H9 (cell line): ENCODE measurements at regions not wholly inside any gene's neighbourhood (a gene's known extent, or its start where the extent isn't known, plus 50 kb on each side); places are given as distances from the start of the nearest gene placed in this dataset.

Experiments
- DNase-seq: peaks from one replicate; pipeline ENCODE4 v3.0.0-alpha.2; 2017
- H2AFZ ChIP-seq: one replicate; pipeline ENCODE4 v1.6.1; 2013; ENCODE audit warnings: mild to moderate bottlenecking, low read length, control low read depth, moderate library complexity
- H2AK5ac ChIP-seq: 2 replicates; pipeline ENCODE4 v1.6.1; 2013; ENCODE audit warnings: low read length, control low read depth, mixed read lengths; ENCODE audit not compliant: insufficient read length
- H2BK120ac ChIP-seq: one replicate; pipeline ENCODE4 v1.6.1; 2013; ENCODE audit warnings: low read depth, mild to moderate bottlenecking, low read length, control low read depth, inconsistent platforms; ENCODE audit not compliant: poor library complexity, severe bottlenecking
- H2BK12ac ChIP-seq: 2 replicates; pipeline ENCODE4 v1.6.1; 2013; ENCODE audit warnings: low read length, control low read depth, mixed read lengths, low read depth; ENCODE audit not compliant: insufficient read length
- H2BK15ac ChIP-seq: 2 replicates; pipeline ENCODE4 v1.6.1; 2013; ENCODE audit warnings: low read depth, low read length, control low read depth
- H2BK20ac ChIP-seq: one replicate; pipeline ENCODE4 v1.6.1; 2013; ENCODE audit warnings: low read depth, mild to moderate bottlenecking, low read length, control low read depth, inconsistent platforms; ENCODE audit not compliant: poor library complexity, severe bottlenecking
- H2BK5ac ChIP-seq: 2 replicates; pipeline ENCODE4 v1.6.1; 2013; ENCODE audit warnings: low read length, control low read depth, mixed read lengths; ENCODE audit not compliant: insufficient read length
- H3K14ac ChIP-seq: 2 replicates; pipeline ENCODE4 v1.6.1; 2013; ENCODE audit warnings: low read length, control low read depth; ENCODE audit not compliant: insufficient read depth
- H3K18ac ChIP-seq: 2 replicates; pipeline ENCODE4 v1.6.1; 2013; ENCODE audit warnings: low read depth, mild to moderate bottlenecking, mixed read lengths, low read length, control low read depth; ENCODE audit not compliant: insufficient read length
- H3K23ac ChIP-seq: 2 replicates; pipeline ENCODE4 v1.6.1; 2013; ENCODE audit warnings: low read length, control low read depth, mixed read lengths, low read depth; ENCODE audit not compliant: insufficient read length
- H3K23me2 ChIP-seq: 2 replicates; pipeline ENCODE4 v1.6.1; 2013; ENCODE audit warnings: low read depth, mild to moderate bottlenecking, mixed read lengths, low read length, control low read depth; ENCODE audit not compliant: insufficient read length, poor library complexity, severe bottlenecking
- H3K27ac ChIP-seq: 2 replicates; pipeline ENCODE4 v1.5.1; 2013; ENCODE audit warnings: low read length, control low read depth, mixed read lengths, low read depth; ENCODE audit not compliant: insufficient read length
- H3K27me3 ChIP-seq: 2 replicates; pipeline ENCODE4 v1.6.1; 2013; ENCODE audit warnings: low read length, control low read depth, inconsistent platforms; ENCODE audit not compliant: insufficient read depth
- H3K4ac ChIP-seq: 2 replicates; pipeline ENCODE4 v1.6.1; 2013; ENCODE audit warnings: low read depth, mild to moderate bottlenecking, control low read depth, inconsistent platforms, low read length, moderate library complexity
- H3K4me1 ChIP-seq: 2 replicates; pipeline ENCODE4 v1.6.1; 2013; ENCODE audit warnings: low read length, control low read depth, inconsistent platforms; ENCODE audit not compliant: insufficient read depth
- H3K4me2 ChIP-seq: 2 replicates; pipeline ENCODE4 v1.6.1; 2013; ENCODE audit warnings: low read length, control low read depth, mixed read lengths; ENCODE audit not compliant: insufficient read length, insufficient read depth
- H3K56ac ChIP-seq: 2 replicates; pipeline ENCODE4 v1.6.1; 2013; ENCODE audit warnings: low read depth, mild to moderate bottlenecking, mixed read lengths, low read length, control low read depth; ENCODE audit not compliant: insufficient read length
- H3K79me1 ChIP-seq: 2 replicates; pipeline ENCODE4 v1.6.1; 2013; ENCODE audit warnings: low read depth, mild to moderate bottlenecking, moderate library complexity, low read length, control low read depth, inconsistent platforms; ENCODE audit not compliant: insufficient read depth, poor library complexity, severe bottlenecking
- H3K79me2 ChIP-seq: 2 replicates; pipeline ENCODE4 v1.6.1; 2013; ENCODE audit warnings: low read length, control low read depth, inconsistent platforms; ENCODE audit not compliant: insufficient read depth
- H3K9ac ChIP-seq: 2 replicates; pipeline ENCODE4 v1.6.1; 2013; ENCODE audit warnings: low read length, control low read depth, mixed read lengths; ENCODE audit not compliant: insufficient read length; ENCODE audit errors: extremely low read depth
- H3K9me3 ChIP-seq: one replicate; pipeline ENCODE4 v1.6.1; 2013; ENCODE audit warnings: low read depth, low read length, inconsistent platforms; ENCODE audit not compliant: control insufficient read depth
- H3T11ph ChIP-seq: one replicate; pipeline ENCODE4 v1.6.1; 2013; ENCODE audit warnings: mild to moderate bottlenecking, low read length, control low read depth, inconsistent platforms
- H4K20me1 ChIP-seq: one replicate; pipeline ENCODE4 v1.6.1; 2013; ENCODE audit not compliant: control insufficient read depth, insufficient read length, insufficient read depth
- H4K5ac ChIP-seq: 2 replicates; pipeline ENCODE4 v1.6.1; 2013; ENCODE audit warnings: low read depth, mild to moderate bottlenecking, mixed read lengths, low read length, control low read depth; ENCODE audit not compliant: insufficient read length
- H4K8ac ChIP-seq: replicated peaks from 2 replicates; pipeline ENCODE4 v1.6.1; 2013; ENCODE audit warnings: low read length, control low read depth, mixed read lengths, low read depth; ENCODE audit not compliant: insufficient read length
- H4K91ac ChIP-seq: 2 replicates; pipeline ENCODE4 v1.6.1; 2013; ENCODE audit warnings: low read depth, mild to moderate bottlenecking, moderate library complexity, mixed read lengths, low read length, control low read depth; ENCODE audit not compliant: insufficient read length
- H3K27ac Mint-ChIP-seq, 3 experiments: 2 replicates in 2 of 3; 3 replicates in 1 of 3; pipeline ENCODE4 v1.8.0; 2020 to 2021; ENCODE audit warnings: mixed read lengths in 3 of 3, mild to moderate bottlenecking in 1 of 3, moderate library complexity in 1 of 3
- H3K27me3 Mint-ChIP-seq: 2 replicates; pipeline ENCODE4 v1.8.0; 2021; ENCODE audit warnings: low read depth, mild to moderate bottlenecking, moderate library complexity, mixed read lengths
- H3K36me3 Mint-ChIP-seq, 3 experiments: 2 replicates in 2 of 3; 3 replicates in 1 of 3; pipeline ENCODE4 v1.8.0; 2020 to 2021; ENCODE audit warnings: low read depth in 3 of 3, mixed read lengths in 3 of 3; ENCODE audit not compliant: insufficient read depth in 1 of 3
- H3K4me1 Mint-ChIP-seq, 2 experiments: 2 replicates each; pipeline ENCODE4 v1.8.0; 2020; ENCODE audit warnings: mixed read lengths in 2 of 2
- H3K4me3 Mint-ChIP-seq, 2 experiments: 2 replicates in 1 of 2; 3 replicates in 1 of 2; pipeline ENCODE4 v1.8.0; 2020 to 2021; ENCODE audit warnings: mild to moderate bottlenecking in 2 of 2, mixed read lengths in 2 of 2, moderate library complexity in 1 of 2
- H3K9me3 Mint-ChIP-seq, 2 experiments: 2 replicates in 1 of 2; 3 replicates in 1 of 2; pipeline ENCODE4 v1.8.0; 2020; ENCODE audit warnings: mild to moderate bottlenecking in 2 of 2, mixed read lengths in 2 of 2, moderate library complexity in 1 of 2
- WGBS: extraction: QIAGEN DNeasy Blood & Tissue Kit; methylation state at CpG from one replicate; pipeline ENCODE4 v1.1.7; 2013; ENCODE audit warnings: missing lambda C conversion rate, low lambda C conversion rate, mixed read lengths; ENCODE audit not compliant: insufficient read length; ENCODE audit errors: extremely low coverage; 5-methylcytosine and 5-hydroxymethylcytosine counted together
- TF ChIP-seq, protein P1 (sequence below): fragments of 200-600 bp; sonication (generic); conservative IDR thresholded peaks from 3 replicates; pipeline ENCODE4 v1.8.0; 2021; ENCODE audit warnings: antibody characterized with exemption, mild to moderate bottlenecking

DNA sequence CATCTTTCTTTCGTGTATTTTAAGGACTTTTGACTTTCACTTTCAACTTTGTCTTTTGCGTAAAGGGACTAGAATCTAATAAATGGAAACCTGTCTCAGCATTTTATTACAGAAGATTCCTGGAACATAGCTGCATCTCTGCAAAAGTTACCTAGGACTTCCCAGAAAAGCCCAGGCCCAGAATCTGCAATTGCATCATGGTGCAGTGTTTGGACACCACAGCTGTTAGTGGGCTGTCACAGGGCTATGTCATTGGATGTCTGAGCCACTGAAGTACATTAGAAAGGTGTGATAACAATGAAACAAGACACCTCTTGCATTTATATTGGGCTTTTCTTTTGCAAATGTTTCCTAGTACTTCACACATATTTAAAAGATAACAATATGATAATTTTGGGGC is 199.9 kb upstream of the IGF1 start:
- Histone ChIP-seq H4K5ac (no peak overlapping the region), H4K8ac (no peak overlapping the region), H3K4me2 (no peak overlapping the region), H2BK12ac (no peak overlapping the region), H4K91ac (no peak overlapping the region), H3K23ac (no peak overlapping the region), H3K27me3 (no peaks in the 10 kb centered on the region), H2BK15ac (no peak overlapping the region), H3K4ac (no peak overlapping the region), H3K4me1 (no peaks in the 10 kb centered on the region), H2BK120ac (no peak overlapping the region), H2AK5ac (no peak overlapping the region), H3K14ac (no peak overlapping the region), H3K27ac (no peak overlapping the region), H3K56ac (no peak overlapping the region), H2AFZ (no peak overlapping the region), H2BK5ac (no peak overlapping the region), H3K23me2 (no peaks in the 10 kb centered on the region), H3K79me1 (no peaks in the 10 kb centered on the region), H4K20me1 (no peaks in the 10 kb centered on the region), H3K18ac (no peak overlapping the region), H2BK20ac (no peak overlapping the region), H3K9ac (no peak overlapping the region), H3K9me3 (no peaks in the 10 kb centered on the region), H3T11ph (no peak overlapping the region), H3K79me2 (no peaks in the 10 kb centered on the region)
- H3K9me3 Mint-ChIP-seq, result peaks cover 3 to 4% of the 10 kb centered on the region in 2 experiments; a peak in 2 of 5 replicates
- peaks cover 0 to 5% (median 1%) of the 10 kb centered on the region in 3 experiments; a peak in 1 of 7 replicates for H3K36me3 Mint-ChIP-seq
- TF ChIP-seq, protein P1, sequence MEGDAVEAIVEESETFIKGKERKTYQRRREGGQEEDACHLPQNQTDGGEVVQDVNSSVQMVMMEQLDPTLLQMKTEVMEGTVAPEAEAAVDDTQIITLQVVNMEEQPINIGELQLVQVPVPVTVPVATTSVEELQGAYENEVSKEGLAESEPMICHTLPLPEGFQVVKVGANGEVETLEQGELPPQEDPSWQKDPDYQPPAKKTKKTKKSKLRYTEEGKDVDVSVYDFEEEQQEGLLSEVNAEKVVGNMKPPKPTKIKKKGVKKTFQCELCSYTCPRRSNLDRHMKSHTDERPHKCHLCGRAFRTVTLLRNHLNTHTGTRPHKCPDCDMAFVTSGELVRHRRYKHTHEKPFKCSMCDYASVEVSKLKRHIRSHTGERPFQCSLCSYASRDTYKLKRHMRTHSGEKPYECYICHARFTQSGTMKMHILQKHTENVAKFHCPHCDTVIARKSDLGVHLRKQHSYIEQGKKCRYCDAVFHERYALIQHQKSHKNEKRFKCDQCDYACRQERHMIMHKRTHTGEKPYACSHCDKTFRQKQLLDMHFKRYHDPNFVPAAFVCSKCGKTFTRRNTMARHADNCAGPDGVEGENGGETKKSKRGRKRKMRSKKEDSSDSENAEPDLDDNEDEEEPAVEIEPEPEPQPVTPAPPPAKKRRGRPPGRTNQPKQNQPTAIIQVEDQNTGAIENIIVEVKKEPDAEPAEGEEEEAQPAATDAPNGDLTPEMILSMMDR, result no peak
- H3K27me3 Mint-ChIP-seq, result no peaks in the 10 kb centered on the region
- DNase-seq, result no peak
- peaks cover 5 to 15% of the 10 kb centered on the region in 2 experiments; a peak in 3 of 4 replicates for H3K4me1 Mint-ChIP-seq
- 0 out of 7 replicates have a peak overlapping the region, but pooled peaks of 1 of the 3 experiments have one; percentile 8 for H3K27ac Mint-ChIP-seq
- no CpG with 5 or more reads among the region's 2 CpGs for WGBS
- H3K4me3 Mint-ChIP-seq, result no peak overlapping the region
